ENCODE measurements at regions not wholly inside any gene's neighbourhood (a gene's known extent, or its start where the extent isn't known, plus 50 kb on each side); places are given as distances from the start of the nearest gene placed in this dataset.

- H3K4me1 ChIP-seq (ENCODE audit: insufficient read depth, low read length), result peaks cover 15% of the 10 kb centered on the region
- H3K36me3 ChIP-seq (ENCODE audit: insufficient read depth, low read length), result no peaks in the 10 kb centered on the region
- no peak overlapping the region; the same call in 1 of the 2 replicates for H3K9ac ChIP-seq (ENCODE audit: low read depth, low read length)
- H3K9me3 ChIP-seq (ENCODE audit: control insufficient read depth, insufficient read depth, low read length), result no peaks in the 10 kb centered on the region; the same call in 1 of the 2 replicates
These were observed 120.8 kb upstream of the CDYL start for GRCh38 chr6:4655196-4656025.

GRCh38 chr6:4653141-4653540 lies 123.1 kb upstream of the CDYL start:
- H3K9ac ChIP-seq (ENCODE audit: low read depth, low read length), result no peak overlapping the region
- H3K9me3 ChIP-seq (ENCODE audit: control insufficient read depth, insufficient read depth, low read length), result no peaks in the 10 kb centered on the region; the same call in 1 of the 2 replicates
- H3K36me3 ChIP-seq (ENCODE audit: insufficient read depth, low read length), result no peaks in the 10 kb centered on the region
- peaks cover 16% of the 10 kb centered on the region for H3K4me1 ChIP-seq (ENCODE audit: insufficient read depth, low read length)

- no peak overlapping the region for H3K9ac ChIP-seq (ENCODE audit: low read depth, low read length)
- no peaks in the 10 kb centered on the region for H3K9me3 ChIP-seq (ENCODE audit: control insufficient read depth, insufficient read depth, low read length)
- no peaks in the 10 kb centered on the region for H3K36me3 ChIP-seq (ENCODE audit: insufficient read depth, low read length)
- H3K4me1 ChIP-seq (ENCODE audit: insufficient read depth, low read length), result peaks cover 22% of the 10 kb centered on the region
These were observed 124.3 kb upstream of the CDYL start for GRCh38 chr6:4651831-4652467.

- Histone ChIP-seq H3K9ac (ENCODE audit: low read depth, low read length) (no peak overlapping the region), H3K9me3 (ENCODE audit: control insufficient read depth, insufficient read depth, low read length) (no peaks in the 10 kb centered on the region)
These were observed 126.5 kb upstream of the CDYL start for GRCh38 chr6:4649728-4650127.

GRCh38 chr6:4647414-4648365 lies 128.5 kb upstream of the CDYL start:
- H3K9me3 ChIP-seq (ENCODE audit: control insufficient read depth, insufficient read depth, low read length), result no peaks in the 10 kb centered on the region
- peaks cover 12% of the 10 kb centered on the region for H3K4me1 ChIP-seq (ENCODE audit: insufficient read depth, low read length)
- no peaks in the 10 kb centered on the region for H3K36me3 ChIP-seq (ENCODE audit: insufficient read depth, low read length)
- peak overlapping the region; percentile 46; the same call in 1 of the 2 replicates for H3K9ac ChIP-seq (ENCODE audit: low read depth, low read length)

More at GRCh38 chr6:4649728-4650127, 126.5 kb upstream of the CDYL start:
- H3K4me1 ChIP-seq (ENCODE audit: insufficient read depth, low read length), result peaks cover 13% of the 10 kb centered on the region
- H3K36me3 ChIP-seq (ENCODE audit: insufficient read depth, low read length), result no peaks in the 10 kb centered on the region

GRCh38 chr6:4645713-4646360 lies 130.4 kb upstream of the CDYL start:
- H3K9me3 ChIP-seq (ENCODE audit: control insufficient read depth, insufficient read depth, low read length), result no peaks in the 10 kb centered on the region; the same call in 1 of the 2 replicates
- H3K9ac ChIP-seq (ENCODE audit: low read depth, low read length), result no peak overlapping the region
- peaks cover 12% of the 10 kb centered on the region for H3K4me1 ChIP-seq (ENCODE audit: insufficient read depth, low read length)
- no peaks in the 10 kb centered on the region for H3K36me3 ChIP-seq (ENCODE audit: insufficient read depth, low read length)

GRCh38 chr6:4644996-4645395 lies 131.2 kb upstream of the CDYL start:
- no peaks in the 10 kb centered on the region; the same call in 1 of the 2 replicates for H3K9me3 ChIP-seq (ENCODE audit: control insufficient read depth, insufficient read depth, low read length)
- peaks cover 16% of the 10 kb centered on the region for H3K4me1 ChIP-seq (ENCODE audit: insufficient read depth, low read length)
- H3K36me3 ChIP-seq (ENCODE audit: insufficient read depth, low read length), result no peaks in the 10 kb centered on the region
- no peak overlapping the region for H3K9ac ChIP-seq (ENCODE audit: low read depth, low read length)

GRCh38 chr6:4641461-4641860 lies 134.7 kb upstream of the CDYL start:
- no peak overlapping the region for H3K9ac ChIP-seq (ENCODE audit: low read depth, low read length)
- H3K36me3 ChIP-seq (ENCODE audit: insufficient read depth, low read length), result no peaks in the 10 kb centered on the region
- H3K9me3 ChIP-seq (ENCODE audit: control insufficient read depth, insufficient read depth, low read length), result no peaks in the 10 kb centered on the region; the same call in 1 of the 2 replicates
- peaks cover 11% of the 10 kb centered on the region for H3K4me1 ChIP-seq (ENCODE audit: insufficient read depth, low read length)

GRCh38 chr6:4640139-4640538 lies 136.1 kb upstream of the CDYL start:
- no peaks in the 10 kb centered on the region for H3K36me3 ChIP-seq (ENCODE audit: insufficient read depth, low read length)
- peaks cover 10% of the 10 kb centered on the region for H3K4me1 ChIP-seq (ENCODE audit: insufficient read depth, low read length)
- no peaks in the 10 kb centered on the region; the same call in 1 of the 2 replicates for H3K9me3 ChIP-seq (ENCODE audit: control insufficient read depth, insufficient read depth, low read length)
- H3K9ac ChIP-seq (ENCODE audit: low read depth, low read length), result no peak overlapping the region

- H3K4me1 ChIP-seq (ENCODE audit: insufficient read depth, low read length), result peaks cover 6% of the 10 kb centered on the region
- H3K9me3 ChIP-seq (ENCODE audit: control insufficient read depth, insufficient read depth, low read length), result no peaks in the 10 kb centered on the region; the same call in 1 of the 2 replicates
- no peak overlapping the region for H3K9ac ChIP-seq (ENCODE audit: low read depth, low read length)
- H3K36me3 ChIP-seq (ENCODE audit: insufficient read depth, low read length), result no peaks in the 10 kb centered on the region
These were observed 137.6 kb upstream of the CDYL start for GRCh38 chr6:4638641-4639040.

- Histone ChIP-seq H3K4me1 (ENCODE audit: insufficient read depth, low read length) (peaks cover 6% of the 10 kb centered on the region), H3K36me3 (ENCODE audit: insufficient read depth, low read length) (no peaks in the 10 kb centered on the region), H3K9ac (ENCODE audit: low read depth, low read length) (no peak overlapping the region), H3K9me3 (ENCODE audit: control insufficient read depth, insufficient read depth, low read length) (no peaks in the 10 kb centered on the region; the same call in 1 of the 2 replicates)
These were observed 138.3 kb upstream of the CDYL start for GRCh38 chr6:4637691-4638433.

- no peaks in the 10 kb centered on the region for H3K9me3 ChIP-seq (ENCODE audit: control insufficient read depth, insufficient read depth, low read length)
- H3K9ac ChIP-seq (ENCODE audit: low read depth, low read length), result no peak overlapping the region
- H3K4me1 ChIP-seq (ENCODE audit: insufficient read depth, low read length), result peaks cover 6% of the 10 kb centered on the region
- no peaks in the 10 kb centered on the region for H3K36me3 ChIP-seq (ENCODE audit: insufficient read depth, low read length)
These were observed 139.4 kb upstream of the CDYL start for GRCh38 chr6:4636881-4637224.

GRCh38 chr6:4636191-4636880 lies 139.9 kb upstream of the CDYL start:
- Histone ChIP-seq H3K4me1 (ENCODE audit: insufficient read depth, low read length) (peaks cover 6% of the 10 kb centered on the region), H3K9me3 (ENCODE audit: control insufficient read depth, insufficient read depth, low read length) (no peaks in the 10 kb centered on the region), H3K9ac (ENCODE audit: low read depth, low read length) (no peak overlapping the region), H3K36me3 (ENCODE audit: insufficient read depth, low read length) (no peaks in the 10 kb centered on the region)

All from ES-I3 (cell line).